GM12865 (cell line): ENCODE measurements at regions not wholly inside any gene's neighbourhood (a gene's known extent, or its start where the extent isn't known, plus 50 kb on each side); places are given as distances from the start of the nearest gene placed in this dataset.

ENCODE experiments used
- DNase-seq: peaks from one replicate; pipeline ENCODE4 v3.0.0; 2010; ENCODE audit warnings: low read depth
- H3K4me3 ChIP-seq: 2 replicates; pipeline ENCODE4 v1.5.1; 2011; ENCODE audit warnings: mild to moderate bottlenecking, low read depth, low read length, control low read depth
- CTCF ChIP-seq: IDR thresholded peaks from 2 replicates; pipeline ENCODE4 v1.5.1; 2011; ENCODE audit warnings: low read length, control low read depth, low read depth, inconsistent platforms; ENCODE audit not compliant: insufficient read depth; ENCODE audit errors: missing control alignments

- no peak overlapping the region for H3K4me3 ChIP-seq
- DNase-seq = no peak
- TF ChIP-seq CTCF = no peak
These were observed 377.3 kb downstream of the LNPK start for GRCh38 chr2:175624785-175625184.

- no peak overlapping the region for H3K4me3 ChIP-seq
- TF ChIP-seq CTCF = no peak
- DNase-seq = no peak
These were observed 377.8 kb downstream of the LNPK start for GRCh38 chr2:175624211-175624761.

- no peak for DNase-seq
- no peak for TF ChIP-seq CTCF
- H3K4me3 ChIP-seq = no peak overlapping the region
These were observed 380.2 kb downstream of the LNPK start for GRCh38 chr2:175621821-175622220.

GRCh38 chr2:175620106-175620505, 382.0 kb downstream of the LNPK start:
- DNase-seq = no peak
- no peak overlapping the region for H3K4me3 ChIP-seq
- TF ChIP-seq CTCF = no peak

- TF ChIP-seq CTCF = no peak
- H3K4me3 ChIP-seq = no peak overlapping the region
- no peak for DNase-seq
These were observed 382.7 kb downstream of the LNPK start for GRCh38 chr2:175619179-175620045.

GRCh38 chr2:175612280-175612679, 389.8 kb downstream of the LNPK start:
- no peak for TF ChIP-seq CTCF
- H3K4me3 ChIP-seq = no peak overlapping the region
- DNase-seq = no peak
